Sciatic nerve (tissue), 2 donors: ENCODE measurements at regions not wholly inside any gene's neighbourhood (a gene's known extent, or its start where the extent isn't known, plus 50 kb on each side); places are given as distances from the start of the nearest gene placed in this dataset.
A peak's percentile ranks its signal among the peaks of the same experiment; 100 is the strongest.
"Not testable (repeated sequence)": the region's sequence is repeated elsewhere in the genome, so short reads cannot be mapped to it uniquely, and the experiment has no call there.

ENCODE experiments used
- ATAC-seq: fragments of 200-7000 bp; cut with Tn5 transposase; one replicate; pipeline ENCODE4 v1.9.1; 2020; ENCODE audit warnings: mild to moderate bottlenecking, moderate library complexity
- DNase-seq: peaks from one replicate; pipeline ENCODE4 v3.0.0-alpha.2; 2020; ENCODE audit warnings: low spot score
- intact Hi-C: fragments of 100-400 bp; cut with DNase I; formaldehyde crosslinking; loops from one replicate; pipeline ENCODE4 v1.14.2; 2022
- donor health status: DM: no; HTN: no; CAD: no.
- donor health status: DM: no; HTN: no; CAD: no.

- no peak for DNase-seq
- intact Hi-C loops, result no loop called here
- ATAC-seq, result no peak
Observed at GRCh38 chr10:9315292-9315691, 1260.8 kb downstream of the GATA3 start.

GRCh38 chr10:9331583-9332008 is 1277.1 kb downstream of the GATA3 start:
- DNase-seq (no peak), ATAC-seq (peak; percentile 55)
- intact Hi-C loops, result no loop called here

- ATAC-seq, result no peak
- no peak for DNase-seq
- intact Hi-C loops, result no loop called here
Observed at GRCh38 chr10:9334270-9334669, 1279.8 kb downstream of the GATA3 start.

DNA sequence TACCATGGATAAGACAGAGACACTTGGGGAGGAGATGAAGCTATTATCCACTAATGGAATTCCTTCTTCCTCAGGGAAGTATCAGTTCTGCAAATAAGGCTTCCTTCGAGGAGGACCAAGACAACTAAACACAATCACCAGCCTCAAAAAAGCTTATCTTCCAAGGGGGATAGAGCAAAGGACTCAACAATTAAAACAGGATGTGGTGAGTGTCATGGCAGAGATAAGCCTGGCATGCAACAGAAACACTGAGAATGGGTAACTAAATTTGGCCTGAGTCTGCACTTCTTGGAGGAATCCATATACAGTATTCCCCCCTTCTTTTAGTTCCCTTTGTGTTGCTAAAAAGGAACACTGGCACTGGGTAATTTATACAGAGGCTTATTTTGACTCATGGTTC is 1285.2 kb downstream of the GATA3 start:
- no peak for DNase-seq
- no peak for ATAC-seq
- intact Hi-C loops, result no loop called here

- DNase-seq (no peak), ATAC-seq (no peak)
- intact Hi-C loops, result no loop called here
Observed at GRCh38 chr10:9342885-9343570, 1288.5 kb downstream of the GATA3 start.

- intact Hi-C loops, result not testable (repeated sequence)
Observed at GRCh38 chr10:9347933-9348332, 1293.4 kb downstream of the GATA3 start.

GRCh38 chr10:9357471-9357870 is 1303.0 kb downstream of the GATA3 start:
- DNase-seq (no peak), ATAC-seq (no peak)
- intact Hi-C loops, result no loop called here

More at GRCh38 chr10:9347933-9348332, 1293.4 kb downstream of the GATA3 start:
- not testable (repeated sequence) for DNase-seq, ATAC-seq

GRCh38 chr10:9362721-9363120 is 1308.2 kb downstream of the GATA3 start:
- intact Hi-C loops, result no loop called here
- ATAC-seq (no peak), DNase-seq (no peak)

DNA sequence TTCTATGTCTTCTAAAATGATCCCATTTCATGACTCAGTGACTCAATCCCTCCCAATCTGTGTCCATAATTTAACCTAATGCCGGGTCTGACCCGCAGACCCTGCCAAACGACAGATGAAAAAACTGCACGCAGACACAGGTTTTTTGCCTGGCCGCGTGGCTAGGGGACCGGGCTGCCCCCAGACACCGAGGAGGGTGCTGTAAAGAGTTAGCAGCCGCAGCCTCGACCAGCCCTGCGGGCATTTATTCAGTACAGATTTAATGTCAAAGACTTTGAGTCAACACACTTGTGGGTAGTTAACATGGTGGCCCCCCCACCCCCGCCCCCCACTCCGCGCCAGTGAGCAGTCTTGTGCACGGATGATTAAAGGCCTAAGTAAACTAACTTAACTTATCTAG is 1324.7 kb downstream of the GATA3 start:
- intact Hi-C loops, result no loop called here
- DNase-seq (no peak), ATAC-seq (no peak)

DNA sequence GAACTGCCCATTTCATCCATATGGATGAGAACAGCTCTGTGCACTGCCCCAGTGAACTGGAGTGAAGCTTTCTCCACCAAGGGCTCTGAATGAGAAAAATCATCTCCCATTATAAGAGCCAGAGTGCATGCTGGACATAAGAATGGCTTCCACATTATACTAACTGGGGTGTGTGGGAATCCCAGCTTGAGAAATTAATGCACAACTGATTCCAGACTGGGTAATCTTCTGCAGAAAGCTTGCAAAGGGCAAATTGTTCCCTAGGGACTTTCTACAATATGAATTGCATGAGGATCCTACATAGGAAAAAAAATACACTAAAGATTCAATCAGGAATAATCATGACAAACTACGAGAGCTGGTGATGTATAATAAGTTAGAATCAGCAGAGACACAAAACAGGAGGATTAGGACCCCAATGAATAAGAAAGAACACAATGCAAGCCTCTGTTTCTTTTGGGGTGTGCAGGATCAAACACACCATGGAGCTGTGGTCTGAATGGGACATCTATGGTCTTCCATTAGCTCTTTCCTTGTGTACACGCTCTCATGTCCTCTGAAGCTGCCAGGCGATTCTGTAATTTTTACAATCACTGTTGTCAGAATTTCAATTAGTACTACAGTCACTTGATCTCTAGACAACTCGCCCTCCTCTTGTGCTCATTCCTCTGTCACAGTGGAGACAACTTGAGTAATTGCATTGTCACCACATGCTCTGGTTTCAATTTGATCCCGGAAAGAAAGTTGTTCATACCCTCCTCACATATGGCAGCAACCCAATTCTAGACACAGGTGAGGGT is 1327.4 kb downstream of the GATA3 start:
- DNase-seq (no peak), ATAC-seq (no peak)
- intact Hi-C loops, result no loop called here

DNA sequence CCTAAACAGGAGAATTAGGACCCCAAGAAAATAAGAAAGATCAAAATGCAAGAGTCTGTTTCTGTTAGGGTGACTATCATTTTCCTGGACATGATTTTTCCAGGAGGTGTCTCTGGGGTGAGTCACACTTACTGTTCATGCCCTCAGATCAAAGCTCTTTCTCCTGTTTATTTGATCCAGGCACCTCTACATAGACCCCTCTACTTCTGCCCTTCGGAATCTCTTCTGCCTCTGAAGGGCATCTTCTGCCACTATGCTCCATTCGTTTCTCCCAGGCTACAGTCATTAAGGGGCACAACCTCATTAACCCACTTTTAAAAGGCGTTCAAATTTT is 1328.0 kb downstream of the GATA3 start:
- no peak for DNase-seq
- no peak for ATAC-seq
- intact Hi-C loops, result no loop called here

DNA sequence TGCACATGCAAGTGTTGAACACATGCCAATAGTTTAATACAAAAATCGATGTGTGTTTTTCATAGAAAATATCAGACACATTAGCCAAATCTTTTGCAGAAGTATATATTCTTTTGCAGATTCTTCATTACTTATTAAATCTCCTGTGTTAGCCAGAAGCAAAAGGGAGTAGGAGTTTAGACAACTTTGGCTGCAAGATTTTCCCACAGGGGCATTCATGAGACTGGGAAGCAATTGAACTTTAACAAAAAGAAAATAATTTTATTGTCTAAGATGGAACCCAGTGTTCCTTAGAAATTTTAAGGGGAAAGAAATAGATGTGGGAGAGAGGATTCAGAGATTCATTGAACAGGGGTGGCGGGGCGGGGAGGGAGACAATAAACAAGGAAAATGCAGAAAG is 1336.0 kb downstream of the GATA3 start:
- intact Hi-C loops, result no loop called here
- DNase-seq (no peak), ATAC-seq (no peak)

DNA sequence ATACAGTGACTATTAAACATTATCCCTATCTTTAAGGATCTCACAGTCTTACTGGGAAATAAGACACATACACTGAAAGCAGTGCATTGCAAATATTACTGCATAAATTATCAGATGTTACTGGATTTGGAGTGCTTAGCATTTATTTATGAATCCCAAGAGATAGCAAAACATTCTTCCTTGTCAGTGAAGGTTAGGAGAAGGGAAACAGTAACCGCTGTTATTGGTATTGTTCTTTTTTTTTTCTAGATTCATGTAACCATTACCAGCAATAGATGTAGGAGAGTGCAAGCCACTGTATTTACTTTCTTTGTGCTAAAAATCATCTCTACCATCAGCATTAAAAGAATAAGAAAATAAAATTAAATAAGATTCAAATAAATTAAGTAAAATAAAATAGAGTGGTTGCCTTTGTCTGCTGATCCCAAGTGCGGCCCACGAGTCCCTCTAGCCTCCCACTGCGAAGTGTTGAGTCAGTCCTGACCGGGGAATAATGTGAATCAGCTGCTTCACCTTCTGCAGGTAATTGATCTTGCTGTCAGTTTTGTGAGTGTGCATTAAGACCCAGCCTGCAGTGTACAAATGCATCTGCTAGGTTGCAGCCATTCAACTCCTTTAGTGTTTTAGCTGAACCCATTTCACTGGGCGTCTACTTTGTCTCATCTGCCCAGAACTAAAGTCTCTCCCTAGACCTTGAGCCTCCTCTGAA is 1344.9 kb downstream of the GATA3 start:
- no peak for DNase-seq
- intact Hi-C loops, result no loop called here

DNA sequence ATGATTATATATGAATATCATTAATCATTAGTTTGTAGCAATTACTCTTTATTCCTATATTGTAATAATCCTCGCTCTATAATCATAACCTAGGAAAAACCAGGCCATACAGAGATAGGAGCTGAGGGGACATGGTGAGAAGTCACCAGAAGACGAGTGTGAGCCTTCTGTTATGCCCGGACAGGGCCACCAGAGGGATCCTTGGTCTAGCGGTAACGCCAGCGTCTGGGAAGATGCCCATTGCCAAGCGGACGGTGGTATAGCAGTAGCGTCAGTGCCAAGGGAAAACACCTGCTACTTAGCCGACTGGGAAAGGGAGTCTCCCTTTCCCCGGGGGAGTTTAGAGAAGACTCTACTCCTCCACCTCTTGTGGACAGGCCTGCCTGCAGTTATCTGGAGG is 1347.6 kb downstream of the GATA3 start:
- ATAC-seq, intact Hi-C loops, DNase-seq: not testable (repeated sequence)

More for the DNA sequence above, 1344.9 kb downstream of the GATA3 start:
- no peak for ATAC-seq

DNA sequence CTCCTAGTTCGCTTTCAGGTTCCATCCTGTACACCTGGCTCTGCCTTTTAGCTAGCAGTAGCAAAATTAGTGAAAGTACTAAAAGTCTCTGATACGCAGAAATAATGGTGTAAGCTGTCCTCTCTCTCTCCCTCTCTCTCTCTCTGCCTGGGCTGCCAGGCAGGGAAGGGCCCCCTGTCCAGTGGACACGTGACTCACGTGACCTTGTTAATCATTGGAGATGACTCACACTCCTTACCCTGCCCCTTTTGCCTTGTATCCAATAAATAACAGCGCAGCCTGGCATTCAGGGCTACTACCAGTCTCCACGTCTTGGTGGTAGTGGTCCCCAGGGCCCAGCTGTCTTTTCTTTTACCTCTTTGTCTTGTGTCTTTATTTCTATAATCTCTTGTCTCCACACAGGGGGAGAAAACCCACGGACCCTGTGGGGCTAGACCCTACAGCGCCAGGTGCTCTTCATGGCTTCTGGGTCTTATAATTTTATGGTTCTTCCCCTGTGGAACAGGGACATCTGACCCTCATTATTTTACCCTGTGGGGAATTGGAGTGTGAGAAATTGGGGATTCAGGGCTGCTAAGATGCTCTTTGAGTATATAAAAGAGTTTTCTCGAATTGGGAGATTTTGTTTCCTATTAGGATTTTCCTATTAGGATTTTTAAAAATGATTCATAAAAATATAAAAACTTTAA is 1348.2 kb downstream of the GATA3 start:
- intact Hi-C loops, ATAC-seq, DNase-seq: not testable (repeated sequence)

DNA sequence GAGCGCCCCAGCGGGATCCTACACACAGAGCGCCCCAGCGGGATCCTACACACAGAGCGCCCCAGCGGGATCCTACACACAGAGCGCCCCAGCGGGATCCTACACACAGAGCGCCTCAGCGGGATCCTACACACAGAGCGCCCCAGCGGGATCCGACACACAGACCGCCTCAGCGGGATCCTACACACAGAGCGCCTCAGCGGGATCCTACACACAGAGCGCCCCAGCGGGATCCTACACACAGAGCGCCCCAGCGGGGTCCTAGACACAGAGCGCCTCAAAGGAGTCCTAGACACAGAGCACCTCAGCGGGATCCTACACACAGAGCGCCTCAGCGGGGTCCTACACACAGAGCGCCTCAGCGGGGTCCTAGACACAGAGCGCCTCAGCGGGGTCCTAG is 1352.7 kb downstream of the GATA3 start:
- intact Hi-C loops, ATAC-seq, DNase-seq: not testable (repeated sequence)

GRCh38 chr10:9416331-9416730 is 1361.8 kb downstream of the GATA3 start:
- DNase-seq (no peak), ATAC-seq (no peak)
- intact Hi-C loops, result no loop called here

- intact Hi-C loops, result no loop called here
- DNase-seq, result no peak
- no peak for ATAC-seq
Observed at GRCh38 chr10:9419757-9420156, 1365.3 kb downstream of the GATA3 start.

GRCh38 chr10:9427209-9427608 is 1372.7 kb downstream of the GATA3 start:
- intact Hi-C loops, result no loop called here
- DNase-seq, result no peak
- no peak for ATAC-seq
